OCI-LY3 (cell line): ENCODE measurements at regions not wholly inside any gene's neighbourhood (a gene's known extent, or its start where the extent isn't known, plus 50 kb on each side); places are given as distances from the start of the nearest gene placed in this dataset.

ENCODE experiments used
- EZH2phosphoT487 ChIP-seq: fragments of 200-600 bp; shearing (Covaris generic); IDR thresholded peaks from 2 replicates; pipeline ENCODE4 v1.6.1; 2018; ENCODE audit warnings: antibody characterized with exemption, mixed run types, low read depth
- TF ChIP-seq, protein P1 (sequence below): fragments of 200-600, 300-600 bp; sonication (generic); IDR thresholded peaks from 2 replicates; pipeline ENCODE4 v1.5.1; 2014; ENCODE audit warnings: antibody characterized with exemption, low read length, low read depth

DNA sequence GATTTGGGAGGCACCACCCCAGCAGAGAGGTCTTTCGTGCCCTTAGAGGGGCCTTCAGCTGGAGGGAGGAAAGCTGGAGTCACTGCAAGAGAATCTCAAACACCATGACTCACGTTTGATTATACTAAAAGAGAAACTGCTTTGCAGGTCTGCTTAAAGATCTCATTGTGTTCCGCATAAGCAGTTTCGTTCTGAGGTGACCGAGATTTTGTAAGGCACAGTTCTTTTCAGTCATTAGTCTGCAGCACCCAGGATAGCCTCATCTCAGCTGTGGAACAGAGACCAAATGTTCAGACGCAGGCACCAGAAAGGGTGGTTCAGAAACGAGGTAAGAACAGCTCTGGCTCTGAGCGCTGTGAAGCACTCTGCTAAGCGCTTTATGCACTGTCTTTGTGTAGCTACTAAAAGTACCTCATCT, 71.2 kb upstream of the GTF3A start:
- TF ChIP-seq EZH2phosphoT487: no peak
- TF ChIP-seq, protein P1, sequence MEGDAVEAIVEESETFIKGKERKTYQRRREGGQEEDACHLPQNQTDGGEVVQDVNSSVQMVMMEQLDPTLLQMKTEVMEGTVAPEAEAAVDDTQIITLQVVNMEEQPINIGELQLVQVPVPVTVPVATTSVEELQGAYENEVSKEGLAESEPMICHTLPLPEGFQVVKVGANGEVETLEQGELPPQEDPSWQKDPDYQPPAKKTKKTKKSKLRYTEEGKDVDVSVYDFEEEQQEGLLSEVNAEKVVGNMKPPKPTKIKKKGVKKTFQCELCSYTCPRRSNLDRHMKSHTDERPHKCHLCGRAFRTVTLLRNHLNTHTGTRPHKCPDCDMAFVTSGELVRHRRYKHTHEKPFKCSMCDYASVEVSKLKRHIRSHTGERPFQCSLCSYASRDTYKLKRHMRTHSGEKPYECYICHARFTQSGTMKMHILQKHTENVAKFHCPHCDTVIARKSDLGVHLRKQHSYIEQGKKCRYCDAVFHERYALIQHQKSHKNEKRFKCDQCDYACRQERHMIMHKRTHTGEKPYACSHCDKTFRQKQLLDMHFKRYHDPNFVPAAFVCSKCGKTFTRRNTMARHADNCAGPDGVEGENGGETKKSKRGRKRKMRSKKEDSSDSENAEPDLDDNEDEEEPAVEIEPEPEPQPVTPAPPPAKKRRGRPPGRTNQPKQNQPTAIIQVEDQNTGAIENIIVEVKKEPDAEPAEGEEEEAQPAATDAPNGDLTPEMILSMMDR: no peak
